Liver (tissue), 8 donors: ENCODE measurements at regions not wholly inside any gene's neighbourhood (a gene's known extent, or its start where the extent isn't known, plus 50 kb on each side); places are given as distances from the start of the nearest gene placed in this dataset.

Experiments
- DNase-seq: peaks from one replicate; pipeline ENCODE4 v3.0.0-alpha.2; 2017; ENCODE audit warnings: low spot score
- H3K27ac ChIP-seq, 2 donors: one replicate each; pipeline ENCODE4 v1.7.0; 2013; ENCODE audit warnings: inconsistent platforms in 2 of 2, low read length in 2 of 2, control low read depth in 1 of 2, low read depth in 1 of 2, mild to moderate bottlenecking in 1 of 2
- H3K27me3 ChIP-seq, 4 donors: one replicate each; pipeline versions ENCODE4 v1.6.1 to v1.7.0; 2013; ENCODE audit warnings: low read length in 3 of 4, inconsistent platforms in 1 of 4, mild to moderate bottlenecking in 1 of 4, moderate library complexity in 1 of 4; ENCODE audit not compliant: control insufficient read depth in 4 of 4, insufficient read depth in 4 of 4
- H3K36me3 ChIP-seq, 4 donors: one replicate each; pipeline versions ENCODE4 v1.6.1 to v1.7.0; 2013; ENCODE audit warnings: low read length in 3 of 4, mild to moderate bottlenecking in 3 of 4, low read depth in 1 of 4, moderate library complexity in 1 of 4; ENCODE audit not compliant: control insufficient read depth in 4 of 4, insufficient read depth in 3 of 4
- H3K4me1 ChIP-seq, 4 donors: one replicate each; pipeline versions ENCODE4 v1.6.1 to v1.7.0; 2013; ENCODE audit warnings: low read length in 3 of 4, mild to moderate bottlenecking in 3 of 4, moderate library complexity in 1 of 4; ENCODE audit not compliant: control insufficient read depth in 4 of 4, insufficient read depth in 4 of 4
- H3K4me3 ChIP-seq, 3 donors: one replicate each; pipeline versions ENCODE4 v1.6.1 to v1.7.0; 2013; ENCODE audit warnings: low read length in 3 of 3, control low read depth in 1 of 3, low read depth in 1 of 3, mild to moderate bottlenecking in 1 of 3
- H3K9ac ChIP-seq, 2 donors: one replicate each; pipeline ENCODE4 v1.7.0; 2013; ENCODE audit warnings: low read length in 2 of 2, mild to moderate bottlenecking in 2 of 2, moderate library complexity in 2 of 2, control low read depth in 1 of 2, low read depth in 1 of 2
- H3K9me3 ChIP-seq, 4 donors: one replicate each; pipeline versions ENCODE4 v1.6.1 to v1.7.0; 2013; ENCODE audit warnings: low read length in 3 of 4; ENCODE audit not compliant: control insufficient read depth in 4 of 4
- ATF3 ChIP-seq: IDR thresholded peaks from 2 replicates; pipeline ENCODE4 v1.6.1; 2016; ENCODE audit warnings: antibody characterized with exemption
- EGR1 ChIP-seq, 2 donors: IDR thresholded peaks; 2 replicates each; pipeline ENCODE4 v1.6.1; 2016 to 2018; ENCODE audit warnings: antibody characterized with exemption in 2 of 2, low read depth in 2 of 2
- FOXA1 ChIP-seq: IDR thresholded peaks from 2 replicates; pipeline ENCODE4 v1.6.1; 2016; ENCODE audit warnings: antibody characterized with exemption
- FOXA2 ChIP-seq: IDR thresholded peaks from 2 replicates; pipeline ENCODE4 v1.6.1; 2016; ENCODE audit warnings: antibody characterized with exemption
- GABPA ChIP-seq, 2 donors: IDR thresholded peaks in 1 of 2; conservative IDR thresholded peaks in 1 of 2; 2 replicates each; pipeline ENCODE4 v1.6.1; 2016; ENCODE audit warnings: antibody characterized with exemption in 2 of 2, mild to moderate bottlenecking in 1 of 2, moderate library complexity in 1 of 2
- HNF4A ChIP-seq, 2 donors: conservative IDR thresholded peaks; 2 replicates each; pipeline ENCODE4 v1.6.1; 2016; ENCODE audit warnings: antibody characterized with exemption in 2 of 2, mild to moderate bottlenecking in 2 of 2
- HNF4G ChIP-seq: IDR thresholded peaks from 2 replicates; pipeline ENCODE4 v1.6.1; 2016; ENCODE audit warnings: antibody characterized with exemption
- JUND ChIP-seq, 2 donors: IDR thresholded peaks; 2 replicates each; pipeline ENCODE4 v1.6.1; 2016; ENCODE audit warnings: antibody characterized with exemption in 2 of 2
- NR2F2 ChIP-seq: IDR thresholded peaks from 2 replicates; pipeline ENCODE4 v1.6.1; 2016; ENCODE audit warnings: antibody characterized with exemption
- RAD21 ChIP-seq, 2 donors: IDR thresholded peaks; 2 replicates each; pipeline ENCODE4 v1.6.1; 2016; ENCODE audit warnings: antibody characterized with exemption in 2 of 2, mild to moderate bottlenecking in 2 of 2
- RXRA ChIP-seq, 2 donors: IDR thresholded peaks; 2 replicates each; pipeline ENCODE4 v1.6.1; 2017 to 2018; ENCODE audit warnings: antibody characterized with exemption in 2 of 2, mild to moderate bottlenecking in 1 of 2
- SP1 ChIP-seq: IDR thresholded peaks from 2 replicates; pipeline ENCODE4 v1.6.1; 2018; ENCODE audit warnings: antibody characterized with exemption, mild to moderate bottlenecking
- TAF1 ChIP-seq: conservative IDR thresholded peaks from 2 replicates; pipeline ENCODE4 v1.6.1; 2016; ENCODE audit warnings: antibody characterized with exemption, mild to moderate bottlenecking
- YY1 ChIP-seq: IDR thresholded peaks from 2 replicates; pipeline ENCODE4 v1.6.1; 2016; ENCODE audit warnings: antibody characterized with exemption, mild to moderate bottlenecking
- ZBTB33 ChIP-seq: IDR thresholded peaks from 2 replicates; pipeline ENCODE4 v1.6.1; 2016; ENCODE audit warnings: antibody characterized with exemption
- WGBS: extraction: QIAGEN DNeasy Blood & Tissue Kit; methylation state at CpG from one replicate; pipeline ENCODE4 v1.1.7; 2013; 5-methylcytosine and 5-hydroxymethylcytosine counted together
- TF ChIP-seq, protein P1 (sequence below): fragments of 150-350 bp; IDR thresholded peaks from 2 replicates; pipeline ENCODE4 v1.5.1; 2017; ENCODE audit warnings: improper control_type of control experiment, low read depth, low read length; ENCODE audit not compliant: missing input control
- TF ChIP-seq, protein P2 (sequence below): IDR thresholded peaks from 2 replicates; pipeline ENCODE4 v1.6.1; 2016; ENCODE audit warnings: antibody characterized with exemption, mild to moderate bottlenecking
- TF ChIP-seq, protein P3 (sequence below): IDR thresholded peaks from 2 replicates; pipeline ENCODE4 v1.6.1; 2016; ENCODE audit warnings: antibody characterized with exemption
- donor health status: healthy.
- donor health status: healthy.
- donor health status: healthy.
- donor health status: healthy.
- donor health status: healthy.

- Histone ChIP-seq H3K36me3 (no peaks in the 10 kb centered on the region), H3K9me3 (no peaks in the 10 kb centered on the region), H3K9ac (no peak overlapping the region), H3K4me1 (no peaks in the 10 kb centered on the region), H3K27me3 (peaks cover 0 to 2% (median 0%) of the 10 kb centered on the region in 4 donors), H3K27ac (no peak overlapping the region), H3K4me3 (no peak overlapping the region)
- WGBS: 44% methylated on average over 2 of the region's 2 CpGs
- no peak for TF ChIP-seq HNF4G
- TF ChIP-seq NR2F2: no peak
- TF ChIP-seq, protein P1, sequence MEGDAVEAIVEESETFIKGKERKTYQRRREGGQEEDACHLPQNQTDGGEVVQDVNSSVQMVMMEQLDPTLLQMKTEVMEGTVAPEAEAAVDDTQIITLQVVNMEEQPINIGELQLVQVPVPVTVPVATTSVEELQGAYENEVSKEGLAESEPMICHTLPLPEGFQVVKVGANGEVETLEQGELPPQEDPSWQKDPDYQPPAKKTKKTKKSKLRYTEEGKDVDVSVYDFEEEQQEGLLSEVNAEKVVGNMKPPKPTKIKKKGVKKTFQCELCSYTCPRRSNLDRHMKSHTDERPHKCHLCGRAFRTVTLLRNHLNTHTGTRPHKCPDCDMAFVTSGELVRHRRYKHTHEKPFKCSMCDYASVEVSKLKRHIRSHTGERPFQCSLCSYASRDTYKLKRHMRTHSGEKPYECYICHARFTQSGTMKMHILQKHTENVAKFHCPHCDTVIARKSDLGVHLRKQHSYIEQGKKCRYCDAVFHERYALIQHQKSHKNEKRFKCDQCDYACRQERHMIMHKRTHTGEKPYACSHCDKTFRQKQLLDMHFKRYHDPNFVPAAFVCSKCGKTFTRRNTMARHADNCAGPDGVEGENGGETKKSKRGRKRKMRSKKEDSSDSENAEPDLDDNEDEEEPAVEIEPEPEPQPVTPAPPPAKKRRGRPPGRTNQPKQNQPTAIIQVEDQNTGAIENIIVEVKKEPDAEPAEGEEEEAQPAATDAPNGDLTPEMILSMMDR: no peak
- TF ChIP-seq, protein P2, sequence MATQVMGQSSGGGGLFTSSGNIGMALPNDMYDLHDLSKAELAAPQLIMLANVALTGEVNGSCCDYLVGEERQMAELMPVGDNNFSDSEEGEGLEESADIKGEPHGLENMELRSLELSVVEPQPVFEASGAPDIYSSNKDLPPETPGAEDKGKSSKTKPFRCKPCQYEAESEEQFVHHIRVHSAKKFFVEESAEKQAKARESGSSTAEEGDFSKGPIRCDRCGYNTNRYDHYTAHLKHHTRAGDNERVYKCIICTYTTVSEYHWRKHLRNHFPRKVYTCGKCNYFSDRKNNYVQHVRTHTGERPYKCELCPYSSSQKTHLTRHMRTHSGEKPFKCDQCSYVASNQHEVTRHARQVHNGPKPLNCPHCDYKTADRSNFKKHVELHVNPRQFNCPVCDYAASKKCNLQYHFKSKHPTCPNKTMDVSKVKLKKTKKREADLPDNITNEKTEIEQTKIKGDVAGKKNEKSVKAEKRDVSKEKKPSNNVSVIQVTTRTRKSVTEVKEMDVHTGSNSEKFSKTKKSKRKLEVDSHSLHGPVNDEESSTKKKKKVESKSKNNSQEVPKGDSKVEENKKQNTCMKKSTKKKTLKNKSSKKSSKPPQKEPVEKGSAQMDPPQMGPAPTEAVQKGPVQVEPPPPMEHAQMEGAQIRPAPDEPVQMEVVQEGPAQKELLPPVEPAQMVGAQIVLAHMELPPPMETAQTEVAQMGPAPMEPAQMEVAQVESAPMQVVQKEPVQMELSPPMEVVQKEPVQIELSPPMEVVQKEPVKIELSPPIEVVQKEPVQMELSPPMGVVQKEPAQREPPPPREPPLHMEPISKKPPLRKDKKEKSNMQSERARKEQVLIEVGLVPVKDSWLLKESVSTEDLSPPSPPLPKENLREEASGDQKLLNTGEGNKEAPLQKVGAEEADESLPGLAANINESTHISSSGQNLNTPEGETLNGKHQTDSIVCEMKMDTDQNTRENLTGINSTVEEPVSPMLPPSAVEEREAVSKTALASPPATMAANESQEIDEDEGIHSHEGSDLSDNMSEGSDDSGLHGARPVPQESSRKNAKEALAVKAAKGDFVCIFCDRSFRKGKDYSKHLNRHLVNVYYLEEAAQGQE: no peak
- no peak for TF ChIP-seq FOXA2
- no peak for TF ChIP-seq JUND (IDR thresholded peaks at IDR 0.05)
- no peak for TF ChIP-seq ATF3
- TF ChIP-seq TAF1: no peak
- TF ChIP-seq YY1: no peak
- TF ChIP-seq HNF4A (conservative IDR thresholded peaks at IDR 0.05): no peak
- no peak for TF ChIP-seq RXRA (IDR thresholded peaks at IDR 0.05)
- no peak for TF ChIP-seq FOXA1
- TF ChIP-seq, protein P3, sequence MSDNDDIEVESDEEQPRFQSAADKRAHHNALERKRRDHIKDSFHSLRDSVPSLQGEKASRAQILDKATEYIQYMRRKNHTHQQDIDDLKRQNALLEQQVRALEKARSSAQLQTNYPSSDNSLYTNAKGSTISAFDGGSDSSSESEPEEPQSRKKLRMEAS: no peak
- TF ChIP-seq RAD21 (IDR thresholded peaks at IDR 0.05): no peak
- TF ChIP-seq GABPA (IDR thresholded peaks at IDR 0.05 in 1 of 2, conservative IDR thresholded peaks at IDR 0.05 in 1 of 2): no peak
- no peak for TF ChIP-seq ZBTB33
- no peak for TF ChIP-seq EGR1 (IDR thresholded peaks at IDR 0.05; ENCODE audit: low read depth in 2 of 2)
- no peak for TF ChIP-seq SP1
- DNase-seq: no peak
These were observed 523.6 kb upstream of the LUZP2 start for GRCh38 chr11:23973244-23973643.
